OCI-LY1 (cell line): ENCODE measurements at regions not wholly inside any gene's neighbourhood (a gene's known extent, or its start where the extent isn't known, plus 50 kb on each side); places are given as distances from the start of the nearest gene placed in this dataset.

Source experiments
- H2AFZ ChIP-seq: fragments of 200-600 bp; sonication (generic), shearing (Covaris generic); 2 replicates; pipeline ENCODE4 v1.6.0; 2014; ENCODE audit warnings: antibody characterized with exemption, mild to moderate bottlenecking, low read length
- H3F3A ChIP-seq: fragments of 200-600 bp; sonication (generic), shearing (Covaris generic); 2 replicates; pipeline ENCODE4 v1.6.0; 2014; ENCODE audit warnings: mild to moderate bottlenecking, antibody characterized with exemption, low read length, moderate library complexity; ENCODE audit not compliant: insufficient read depth
- H3K27ac ChIP-seq: fragments of 200-600 bp; sonication (generic); 2 replicates; pipeline ENCODE4 v1.5.1; 2014; ENCODE audit warnings: low read length, mixed run types, mild to moderate bottlenecking, low read depth; ENCODE audit not compliant: poor library complexity, severe bottlenecking
- H3K27me3 ChIP-seq: fragments of 200-600 bp; sonication (generic); 2 replicates; pipeline ENCODE4 v1.6.0; 2014; ENCODE audit warnings: antibody characterized with exemption, mild to moderate bottlenecking, low read length, moderate library complexity; ENCODE audit not compliant: insufficient read depth
- H3K36me3 ChIP-seq: fragments of 200-600 bp; sonication (generic); 2 replicates; pipeline ENCODE4 v1.6.1; 2014; ENCODE audit warnings: mild to moderate bottlenecking, antibody characterized with exemption, low read length, moderate library complexity, mixed read lengths; ENCODE audit not compliant: insufficient read depth
- H3K4me1 ChIP-seq: fragments of 200-600 bp; sonication (generic); 2 replicates; pipeline ENCODE4 v1.5.1; 2014; ENCODE audit warnings: mild to moderate bottlenecking, low read length, moderate library complexity; ENCODE audit not compliant: insufficient read depth, severe bottlenecking
- H3K4me2 ChIP-seq: fragments of 200-600 bp; sonication (generic), shearing (Covaris generic); 2 replicates; pipeline ENCODE4 v1.6.1; 2014; ENCODE audit warnings: low read length
- H3K4me3 ChIP-seq: fragments of 200-600 bp; sonication (generic); 2 replicates; pipeline ENCODE4 v1.5.1; 2014; ENCODE audit warnings: low read length, low read depth, mild to moderate bottlenecking, mixed read lengths; ENCODE audit not compliant: poor library complexity, severe bottlenecking
- H3K79me2 ChIP-seq: fragments of 200-600 bp; shearing (Covaris generic); 2 replicates; pipeline ENCODE4 v1.6.1; 2016; ENCODE audit warnings: mixed run types, low read length, mixed read lengths; ENCODE audit not compliant: insufficient read depth
- H3K9ac ChIP-seq: fragments of 200-600 bp; sonication (generic), shearing (Covaris generic); 2 replicates; pipeline ENCODE4 v1.6.1; 2014; ENCODE audit warnings: mild to moderate bottlenecking, low read length, mixed read lengths
- H3K9me2 ChIP-seq: fragments of 200-600 bp; sonication (generic), shearing (Covaris generic); 2 replicates; pipeline ENCODE4 v1.6.1; 2014; ENCODE audit warnings: low read depth, mild to moderate bottlenecking, low read length, mixed read lengths
- H3K9me3 ChIP-seq: fragments of 200-600 bp; shearing (Covaris generic); 2 replicates; pipeline ENCODE4 v1.6.1; 2014; ENCODE audit warnings: low read length, mixed read lengths
- H4K20me1 ChIP-seq: fragments of 200-600 bp; sonication (generic), shearing (Covaris generic); 2 replicates; pipeline ENCODE4 v1.6.0; 2016; ENCODE audit warnings: mild to moderate bottlenecking, low read length; ENCODE audit not compliant: insufficient read depth
- CTCF ChIP-seq: fragments of 200-600 bp; sonication (generic), shearing (Covaris generic); IDR thresholded peaks from 2 replicates; pipeline ENCODE4 v1.5.1; 2017; ENCODE audit warnings: mild to moderate bottlenecking, antibody characterized with exemption, low read length, moderate library complexity, mixed read lengths
- EZH2 ChIP-seq: fragments of 200-600 bp; sonication (generic), shearing (Covaris generic); IDR thresholded peaks from 2 replicates; pipeline ENCODE4 v1.8.0; 2017; ENCODE audit warnings: borderline replicate concordance, mixed run types, mild to moderate bottlenecking, antibody characterized with exemption, low read length, moderate library complexity, mixed read lengths

GRCh38 chr20:18987781-18988360 lies 174.3 kb downstream of the SCP2D1 start:
- H3K9me3 ChIP-seq = no peaks in the 10 kb centered on the region
- no peaks in the 10 kb centered on the region for H3K36me3 ChIP-seq
- H3F3A ChIP-seq = no peaks in the 10 kb centered on the region
- no peaks in the 10 kb centered on the region for H3K27me3 ChIP-seq
- H3K9ac ChIP-seq = no peak overlapping the region
- no peak overlapping the region for H3K4me2 ChIP-seq
- H3K4me1 ChIP-seq = no peaks in the 10 kb centered on the region
- TF ChIP-seq EZH2 = no peak
- TF ChIP-seq CTCF = no peak
- H2AFZ ChIP-seq = no peak overlapping the region
- no peak overlapping the region for H3K27ac ChIP-seq
- H3K9me2 ChIP-seq = no peaks in the 10 kb centered on the region
- H3K4me3 ChIP-seq = no peak overlapping the region
- no peaks in the 10 kb centered on the region for H3K79me2 ChIP-seq
- no peaks in the 10 kb centered on the region for H4K20me1 ChIP-seq

- Histone ChIP-seq H3K4me3 (no peak overlapping the region), H2AFZ (no peak overlapping the region), H3K9ac (no peak overlapping the region), H3K36me3 (no peaks in the 10 kb centered on the region), H3K9me3 (no peaks in the 10 kb centered on the region), H3K27me3 (no peaks in the 10 kb centered on the region), H4K20me1 (no peaks in the 10 kb centered on the region), H3K4me1 (no peaks in the 10 kb centered on the region), H3K27ac (no peak overlapping the region), H3F3A (no peaks in the 10 kb centered on the region), H3K9me2 (no peaks in the 10 kb centered on the region), H3K79me2 (no peaks in the 10 kb centered on the region), H3K4me2 (no peak overlapping the region)
- no peak for TF ChIP-seq CTCF
- no peak for TF ChIP-seq EZH2
Observed at GRCh38 chr20:18988701-18989100, 175.1 kb downstream of the SCP2D1 start.

- no peaks in the 10 kb centered on the region for H3K36me3 ChIP-seq
- H3K79me2 ChIP-seq = no peaks in the 10 kb centered on the region
- H4K20me1 ChIP-seq = no peaks in the 10 kb centered on the region
- no peak overlapping the region for H3K9ac ChIP-seq
- no peaks in the 10 kb centered on the region for H3K27me3 ChIP-seq
- no peak overlapping the region for H2AFZ ChIP-seq
- H3K27ac ChIP-seq = no peak overlapping the region
- no peak overlapping the region for H3K4me3 ChIP-seq
- H3K9me3 ChIP-seq = no peaks in the 10 kb centered on the region
- H3K9me2 ChIP-seq = no peaks in the 10 kb centered on the region
- no peak overlapping the region for H3K4me2 ChIP-seq
- H3K4me1 ChIP-seq = no peaks in the 10 kb centered on the region
- TF ChIP-seq EZH2 (no peak), CTCF (no peak)
- no peaks in the 10 kb centered on the region for H3F3A ChIP-seq
Observed at GRCh38 chr20:18989736-18990474, 176.3 kb downstream of the SCP2D1 start.
